A549 (cell line): ENCODE measurements at regions not wholly inside any gene's neighbourhood (a gene's known extent, or its start where the extent isn't known, plus 50 kb on each side); places are given as distances from the start of the nearest gene placed in this dataset.
A peak's percentile ranks its signal among the peaks of the same experiment; 100 is the strongest.

ENCODE experiments used
- ATAC-seq, 2 experiments: fragments of 200-7000 bp in 1 of 2; fragments of >200 bp in 1 of 2; cut with Nextera tagmentation in 1 of 2; cut with Tn5 transposase in 1 of 2; 3 replicates each; pipeline versions ENCODE4 v1.8.0 to v1.9.1; 2018 to 2020; ENCODE audit warnings: mild to moderate bottlenecking in 1 of 2, moderate library complexity in 1 of 2
- CTCF ChIA-PET: fragments of 300-600 bp; sonication (Branson Sonifier 250); formaldehyde crosslinking; extraction: SDS; loops from one replicate; lab custom pipeline; 2021; ENCODE audit warnings: antibody characterized with exemption, inconsistent platforms; lab: Yijun Ruan, JAX
- POLR2A ChIA-PET: fragments of 350-600 bp; formaldehyde crosslinking; extraction: SDS; loops from one replicate; lab custom pipeline; 2021; ENCODE audit warnings: antibody characterized with exemption, inconsistent platforms; lab: Yijun Ruan, JAX
- DNase-seq, 2 experiments: peaks; one replicate each; pipeline versions ENCODE4 v3.0.0 to v3.0.0-alpha.2; 2011 to 2016; ENCODE audit warnings: low read depth in 1 of 2, low spot score in 1 of 2
- FAIRE-seq: peaks from 2 replicates; lab custom pipeline; 2011; peaks lifted over from hg19 to GRCh38; lab: Jason Lieb, UNC
- H3K27ac ChIP-seq, 2 experiments: fragments of >200 bp; sonication (Bioruptor Twin); formaldehyde crosslinking; 3 replicates each; pipeline ENCODE4 v1.5.1; 2016 to 2017
- H3K4me1 ChIP-seq: fragments of >200 bp; sonication (Bioruptor Twin); formaldehyde crosslinking; 3 replicates; pipeline ENCODE4 v1.6.1; 2016
- H3K4me2 ChIP-seq: fragments of >200 bp; sonication (Bioruptor Twin); formaldehyde crosslinking; 3 replicates; pipeline ENCODE4 v1.6.1; 2016
- H3K4me3 ChIP-seq: fragments of >200 bp; sonication (Bioruptor Twin); formaldehyde crosslinking; 3 replicates; pipeline ENCODE4 v1.5.1; 2016
- H3K9me3 ChIP-seq: fragments of >200 bp; sonication (Bioruptor Twin); formaldehyde crosslinking; 3 replicates; pipeline ENCODE4 v1.6.1; 2016
- BCL3 ChIP-seq: fragments of >200 bp; sonication (Bioruptor Twin); formaldehyde crosslinking; IDR thresholded peaks from 3 replicates; pipeline ENCODE4 v1.6.1; 2016
- BHLHE40 ChIP-seq: IDR thresholded peaks from 2 replicates; pipeline ENCODE4 v1.6.1; 2012; ENCODE audit warnings: low read depth, low read length, inconsistent platforms
- CEBPB ChIP-seq, 2 experiments: fragments of >200 bp in 1 of 2; sonication (Bioruptor Twin) in 1 of 2; formaldehyde crosslinking in 1 of 2; IDR thresholded peaks; 2 replicates each; pipeline ENCODE4 v1.6.1; 2012 to 2016
- CHD2 ChIP-seq: fragments of 150-350 bp; IDR thresholded peaks from 2 replicates; pipeline ENCODE4 v1.6.1; 2014; ENCODE audit warnings: low read length; ENCODE audit not compliant: partially characterized antibody
- CHD4 ChIP-seq: fragments of 200-600 bp; sonication (generic); IDR thresholded peaks from 2 replicates; pipeline ENCODE4 v1.6.1; 2016; ENCODE audit warnings: antibody characterized with exemption, mild to moderate bottlenecking, borderline replicate concordance
- ELK1 ChIP-seq: fragments of 150-350 bp; IDR thresholded peaks from 2 replicates; pipeline ENCODE4 v1.6.1; 2014; ENCODE audit warnings: low read depth, mild to moderate bottlenecking, low read length
- ESRRA ChIP-seq: fragments of 150-350 bp; IDR thresholded peaks from 2 replicates; pipeline ENCODE4 v1.6.1; 2014; ENCODE audit warnings: mild to moderate bottlenecking, low read length, borderline replicate concordance
- FOSL2 ChIP-seq, 2 experiments: fragments of 450-650 bp in 1 of 2; fragments of >200 bp in 1 of 2; sonication (Bioruptor Twin) in 1 of 2; formaldehyde crosslinking; IDR thresholded peaks; 2 replicates each; pipeline versions ENCODE4 v1.5.0 to v1.6.1; 2016 to 2020; ENCODE audit warnings: mild to moderate bottlenecking in 1 of 2, moderate library complexity in 1 of 2
- FOXS1 ChIP-seq: fragments of 250-450 bp; sonication (Bioruptor Pico); IDR thresholded peaks from 2 replicates; pipeline ENCODE4 v1.5.0; 2020; ENCODE audit warnings: mild to moderate bottlenecking, moderate library complexity
- HES2 ChIP-seq: fragments of >200 bp; sonication (Bioruptor Twin); formaldehyde crosslinking; IDR thresholded peaks from 2 replicates; pipeline ENCODE4 v1.6.1; 2016
- HEYL ChIP-seq: fragments of 250-450 bp; sonication (Bioruptor Pico); IDR thresholded peaks from 2 replicates; pipeline ENCODE4 v1.8.0; 2021; ENCODE audit warnings: mild to moderate bottlenecking, moderate library complexity
- HOXA7 ChIP-seq: fragments of 250-450 bp; sonication (Bioruptor Pico); IDR thresholded peaks from 2 replicates; pipeline ENCODE4 v1.5.0; 2020; ENCODE audit warnings: mild to moderate bottlenecking, moderate library complexity
- JUN ChIP-seq, 2 experiments: fragments of >200 bp; sonication (Bioruptor Twin); formaldehyde crosslinking; IDR thresholded peaks; 2 replicates in 1 of 2; 3 replicates in 1 of 2; pipeline ENCODE4 v1.6.1; 2016 to 2017
- JUNB ChIP-seq: fragments of >200 bp; sonication (Bioruptor Twin); formaldehyde crosslinking; IDR thresholded peaks from 2 replicates; pipeline ENCODE4 v1.6.1; 2016
- MAX ChIP-seq: IDR thresholded peaks from 2 replicates; pipeline ENCODE4 v1.6.1; 2012
- NPAS2 ChIP-seq: fragments of 250-450 bp; sonication (Bioruptor Pico); IDR thresholded peaks from 2 replicates; pipeline ENCODE4 v1.8.0; 2022; ENCODE audit warnings: mild to moderate bottlenecking, moderate library complexity, borderline replicate concordance
- REST ChIP-seq: fragments of 200-600 bp; sonication (generic); IDR thresholded peaks from 2 replicates; pipeline ENCODE4 v1.6.1; 2016; ENCODE audit warnings: antibody characterized with exemption, mild to moderate bottlenecking, moderate library complexity
- RFX5 ChIP-seq: fragments of 450-650 bp; IDR thresholded peaks from 2 replicates; pipeline ENCODE4 v1.7.1; 2014; ENCODE audit warnings: antibody characterized with exemption, mild to moderate bottlenecking, moderate library complexity
- RNF2 ChIP-seq: fragments of 200-600 bp; sonication (generic); IDR thresholded peaks from 2 replicates; pipeline ENCODE4 v1.6.1; 2016; ENCODE audit warnings: low read depth, mild to moderate bottlenecking, antibody characterized with exemption, moderate library complexity, borderline replicate concordance
- SREBF2 ChIP-seq: fragments of 450-650 bp; IDR thresholded peaks from 2 replicates; pipeline ENCODE4 v1.6.1; 2014; ENCODE audit warnings: mild to moderate bottlenecking, moderate library complexity
- TP53 ChIP-seq: fragments of 250-450 bp; sonication (Bioruptor Pico); IDR thresholded peaks from 2 replicates; pipeline ENCODE4 v1.5.0; 2021; ENCODE audit warnings: mild to moderate bottlenecking, moderate library complexity
- USF2 ChIP-seq: fragments of 450-650 bp; IDR thresholded peaks from 2 replicates; pipeline ENCODE4 v1.6.1; 2014; ENCODE audit warnings: antibody characterized with exemption
- ZC3H11A ChIP-seq: fragments of 450-650 bp; IDR thresholded peaks from 2 replicates; pipeline ENCODE4 v1.6.1; 2014; ENCODE audit warnings: antibody characterized with exemption, mild to moderate bottlenecking
- ZFP36 ChIP-seq: fragments of 450-650 bp; IDR thresholded peaks from 2 replicates; pipeline ENCODE4 v1.6.1; 2014; ENCODE audit warnings: borderline replicate concordance; ENCODE audit not compliant: partially characterized antibody
- WGBS: methylation state at CpG from one replicate; pipeline ENCODE4 v1.1.6; 2017; ENCODE audit errors: missing lambda C conversion rate; 5-methylcytosine and 5-hydroxymethylcytosine counted together

DNA sequence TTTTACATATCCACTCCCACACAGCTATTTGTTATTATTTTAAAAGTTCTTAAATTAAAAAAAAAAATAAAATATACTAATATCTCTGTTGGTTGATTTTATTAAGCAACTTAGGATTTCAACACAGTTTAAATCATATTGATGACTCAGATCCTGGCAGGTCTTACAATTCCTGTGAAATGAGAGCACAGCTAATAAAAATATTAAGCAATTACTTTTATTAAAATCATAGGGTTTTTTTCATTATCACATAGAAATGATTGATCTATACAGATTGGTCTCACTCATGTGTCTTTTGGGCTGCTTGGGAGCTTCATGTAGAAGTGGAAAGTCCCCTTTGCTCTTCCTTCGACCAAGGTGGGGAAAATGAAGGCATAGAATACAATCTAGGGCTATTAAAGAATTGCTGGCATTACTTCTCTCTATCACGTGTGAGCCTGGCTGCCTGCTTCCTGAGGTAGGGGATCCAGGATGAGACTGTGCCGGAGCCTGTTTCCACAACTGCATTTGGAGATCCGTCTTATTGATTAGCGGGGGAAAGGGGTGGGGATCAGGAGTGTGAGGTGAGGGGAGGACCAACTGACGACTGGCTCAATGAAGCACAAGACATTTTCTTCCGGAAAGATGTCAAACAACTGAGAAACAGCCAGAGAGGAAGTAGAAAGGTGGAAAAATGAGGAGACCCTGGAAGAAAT, 858.0 kb downstream of the USP25 start:
- Histone ChIP-seq H3K9me3 (no peaks in the 10 kb centered on the region), H3K4me1 (peaks cover 33% of the 10 kb centered on the region), H3K4me2 (peak overlapping the region; percentile 96), H3K4me3 (peak overlapping the region; percentile 52), H3K27ac (peak overlapping the region; percentile 81 to 89)
- ATAC-seq, result peak; percentile 51 to 58; a peak in 5 of 6 replicates
- POLR2A ChIA-PET, result no interaction called here
- 6% methylated on average over 6 of the region's 7 CpGs for WGBS
- no peak for FAIRE-seq
- TF ChIP-seq JUNB (peak; percentile 49; the same call in 1 of the 2 replicates), RNF2 (no peak), BCL3 (0 out of 3 replicates have a peak, but pooled peaks have one; percentile 2), SREBF2 (no peak), HES2 (peak; percentile 12; the same call in 1 of the 2 replicates), CHD2 (no peak), NPAS2 (CRISPR knock-in tag) (no peak), ESRRA (no peak), REST (no peak), JUN (IDR thresholded peaks at IDR 0.05) (no peak), MAX (no peak), CEBPB (IDR thresholded peaks at IDR 0.05) (peak; percentile 2 to 70; a peak in 2 of 4 replicates), TP53 (CRISPR knock-in tag) (no peak), RFX5 (no peak), BHLHE40 (no peak), HOXA7 (CRISPR knock-in tag) (no peak), FOXS1 (CRISPR knock-in tag) (no peak), USF2 (no peak), FOSL2 (IDR thresholded peaks at IDR 0.05) (no peak), FOSL2 (CRISPR knock-in tag; IDR thresholded peaks at IDR 0.05) (peak; percentile 65), HEYL (CRISPR knock-in tag) (no peak), ZC3H11A (no peak), CHD4 (no peak), ELK1 (no peak), ZFP36 (no peak)
- DNase-seq, result no peak
- CTCF ChIA-PET, result no interaction called here
